HEK293 (cell line): ENCODE measurements at regions not wholly inside any gene's neighbourhood (a gene's known extent, or its start where the extent isn't known, plus 50 kb on each side); places are given as distances from the start of the nearest gene placed in this dataset.

Source experiments
- CTCF ChIA-PET: fragments of 350-600 bp; formaldehyde crosslinking; extraction: SDS; loops from one replicate; lab custom pipeline; 2021; ENCODE audit warnings: antibody characterized with exemption; lab: Yijun Ruan, JAX
- POLR2A ChIA-PET: fragments of 300-600 bp; formaldehyde crosslinking; extraction: SDS; loops from one replicate; lab custom pipeline; 2020; ENCODE audit warnings: antibody characterized with exemption, inconsistent platforms; lab: Yijun Ruan, JAX
- H3K27ac ChIP-seq: fragments of 200-500 bp; sonication (Bioruptor generic); 2 replicates; pipeline ENCODE4 v1.5.1; 2014; ENCODE audit warnings: low read depth, low read length, control low read depth, inconsistent platforms; ENCODE audit errors: extremely low read depth
- H3K36me3 ChIP-seq, 2 experiments: fragments of 200-500 bp in 1 of 2; sonication (Bioruptor generic) in 1 of 2; 1 replicate in 1 of 2; 2 replicates in 1 of 2; pipeline ENCODE4 v1.5.1; 2014 to 2017; ENCODE audit warnings: inconsistent platforms in 2 of 2, low read length in 2 of 2; ENCODE audit not compliant: control insufficient read depth in 2 of 2, insufficient read depth in 1 of 2
- H3K4me1 ChIP-seq: fragments of 200-500 bp; sonication (Bioruptor generic); 2 replicates; pipeline ENCODE4 v1.5.1; 2014; ENCODE audit warnings: mild to moderate bottlenecking, low read length, inconsistent platforms; ENCODE audit not compliant: control insufficient read depth, insufficient read depth
- H3K4me3 ChIP-seq: 2 replicates; pipeline ENCODE4 v1.5.1; 2011; ENCODE audit warnings: low read depth, mild to moderate bottlenecking, control low read depth, low read length, moderate library complexity
- H3K9me3 ChIP-seq: fragments of 200-500 bp; sonication (Bioruptor generic); 2 replicates; pipeline ENCODE4 v1.5.1; 2014; ENCODE audit warnings: low read depth, low read length, inconsistent platforms; ENCODE audit not compliant: control insufficient read depth, insufficient read depth
- FEZF1 ChIP-seq: fragments of 450-650 bp; formaldehyde crosslinking; IDR thresholded peaks from 2 replicates; pipeline ENCODE4 v1.5.1; 2016; ENCODE audit warnings: missing biosample characterization, missing genetic modification characterization
- HOXC10 ChIP-seq: sonication (generic); formaldehyde crosslinking; IDR thresholded peaks from 2 replicates; pipeline ENCODE4 v1.8.1; 2023; ENCODE audit warnings: mild to moderate bottlenecking, missing genetic modification reagents
- MEIS1 ChIP-seq: sonication (generic); formaldehyde crosslinking; IDR thresholded peaks from 2 replicates; pipeline ENCODE4 v1.8.1; 2022; ENCODE audit warnings: missing genetic modification reagents, mild to moderate bottlenecking, borderline replicate concordance
- SCRT1 ChIP-seq: fragments of 450-650 bp; formaldehyde crosslinking; IDR thresholded peaks from 2 replicates; pipeline ENCODE4 v1.5.1; 2016; ENCODE audit warnings: missing biosample characterization, missing genetic modification characterization, borderline replicate concordance
- SETDB1 ChIP-seq: IDR thresholded peaks from one replicate; pipeline ENCODE4 v1.6.1; 2017; ENCODE audit warnings: mild to moderate bottlenecking, low read length, moderate library complexity, mixed read lengths; ENCODE audit not compliant: insufficient read length
- ZBTB17 ChIP-seq: fragments of 450-650 bp; formaldehyde crosslinking; IDR thresholded peaks from 2 replicates; pipeline ENCODE4 v1.5.1; 2016; ENCODE audit warnings: missing biosample characterization, missing genetic modification characterization
- ZBTB20 ChIP-seq: fragments of 450-650 bp; formaldehyde crosslinking; IDR thresholded peaks from 2 replicates; pipeline ENCODE4 v1.5.1; 2016; ENCODE audit warnings: missing biosample characterization, missing genetic modification characterization
- ZNF140 ChIP-seq: fragments of 450-650 bp; formaldehyde crosslinking; IDR thresholded peaks from 2 replicates; pipeline ENCODE4 v1.5.1; 2016; ENCODE audit warnings: missing biosample characterization, missing genetic modification characterization
- ZNF157 ChIP-seq: fragments of 450-650 bp; formaldehyde crosslinking; IDR thresholded peaks from 2 replicates; pipeline ENCODE4 v1.5.1; 2016; ENCODE audit warnings: missing biosample characterization, missing genetic modification characterization
- ZNF19 ChIP-seq: fragments of 450-650 bp; formaldehyde crosslinking; IDR thresholded peaks from 2 replicates; pipeline ENCODE4; 2016; ENCODE audit warnings: missing biosample characterization, missing genetic modification characterization, low read depth
- ZNF266 ChIP-seq: fragments of 450-650 bp; formaldehyde crosslinking; IDR thresholded peaks from 2 replicates; pipeline ENCODE4 v1.5.1; 2016; ENCODE audit warnings: missing biosample characterization, missing genetic modification characterization, low read depth
- ZNF391 ChIP-seq: fragments of 450-650 bp; formaldehyde crosslinking; IDR thresholded peaks from 2 replicates; pipeline ENCODE4 v1.5.1; 2016; ENCODE audit warnings: low read depth, missing biosample characterization, missing genetic modification characterization, borderline replicate concordance
- ZNF423 ChIP-seq: fragments of 450-650 bp; formaldehyde crosslinking; IDR thresholded peaks from 2 replicates; pipeline ENCODE4 v1.5.1; 2016; ENCODE audit warnings: missing biosample characterization, missing genetic modification characterization
- ZNF473 ChIP-seq: fragments of 450-650 bp; formaldehyde crosslinking; IDR thresholded peaks from 2 replicates; pipeline ENCODE4 v1.5.1; 2017; ENCODE audit warnings: missing biosample characterization, missing genetic modification characterization
- ZNF558 ChIP-seq: fragments of 450-650 bp; formaldehyde crosslinking; IDR thresholded peaks from 2 replicates; pipeline ENCODE4 v1.5.1; 2016; ENCODE audit warnings: missing biosample characterization, missing genetic modification characterization
- TF ChIP-seq, protein P1 (sequence below): fragments of 450-650 bp; formaldehyde crosslinking; IDR thresholded peaks from 2 replicates; pipeline ENCODE4 v1.5.1; 2016; ENCODE audit warnings: missing biosample characterization, missing genetic modification characterization
- TF ChIP-seq, protein P2 (sequence below): fragments of 450-650 bp; formaldehyde crosslinking; IDR thresholded peaks from 2 replicates; pipeline ENCODE4 v1.5.0; 2017; ENCODE audit warnings: missing biosample characterization, missing genetic modification characterization, borderline replicate concordance
- TF ChIP-seq, protein P3 (sequence below): fragments of 450-650 bp; formaldehyde crosslinking; IDR thresholded peaks from 2 replicates; pipeline ENCODE4 v1.5.1; 2016; ENCODE audit warnings: missing biosample characterization, missing genetic modification characterization
- TF ChIP-seq, protein P4 (sequence below): fragments of 450-650 bp; formaldehyde crosslinking; IDR thresholded peaks from 2 replicates; pipeline ENCODE4 v1.5.1; 2016; ENCODE audit warnings: missing biosample characterization, missing genetic modification characterization, borderline replicate concordance

DNA sequence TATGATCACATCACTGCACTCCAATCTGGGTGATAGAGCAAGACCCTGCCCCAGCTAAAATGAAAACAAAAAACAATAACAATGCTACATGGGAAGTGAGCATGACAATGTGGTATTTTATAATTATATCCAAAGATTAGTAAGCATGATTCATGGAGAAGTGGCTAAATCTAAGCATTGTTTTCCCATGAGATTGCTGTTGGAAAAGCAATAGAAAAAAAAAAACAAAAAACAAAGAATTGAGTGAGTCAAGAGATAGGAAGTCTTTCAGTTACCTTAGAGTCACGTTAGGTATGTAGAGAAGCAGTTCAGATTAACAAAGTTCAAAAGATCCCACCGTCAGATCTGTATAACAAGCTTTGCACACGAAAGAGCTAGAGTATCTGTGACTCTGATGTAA lies 210.3 kb upstream of the CNTN6 start:
- ChIA-PET POLR2A (no interaction called here), CTCF (no interaction called here)
- H3K4me3 ChIP-seq: no peak overlapping the region
- no peak for TF ChIP-seq FEZF1 (tag by site-specific recombination)
- TF ChIP-seq HOXC10 (CRISPR knock-in tag): no peak
- no peak for TF ChIP-seq MEIS1
- TF ChIP-seq, protein P1, sequence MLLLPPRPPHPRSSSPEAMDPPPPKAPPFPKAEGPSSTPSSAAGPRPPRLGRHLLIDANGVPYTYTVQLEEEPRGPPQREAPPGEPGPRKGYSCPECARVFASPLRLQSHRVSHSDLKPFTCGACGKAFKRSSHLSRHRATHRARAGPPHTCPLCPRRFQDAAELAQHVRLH: no peak
- no peak for TF ChIP-seq ZNF391 (tag by site-specific recombination)
- no peak for TF ChIP-seq SETDB1
- no peak for TF ChIP-seq ZNF140 (tag by site-specific recombination)
- TF ChIP-seq ZNF473: no peak
- TF ChIP-seq SCRT1: no peak
- TF ChIP-seq, protein P2, sequence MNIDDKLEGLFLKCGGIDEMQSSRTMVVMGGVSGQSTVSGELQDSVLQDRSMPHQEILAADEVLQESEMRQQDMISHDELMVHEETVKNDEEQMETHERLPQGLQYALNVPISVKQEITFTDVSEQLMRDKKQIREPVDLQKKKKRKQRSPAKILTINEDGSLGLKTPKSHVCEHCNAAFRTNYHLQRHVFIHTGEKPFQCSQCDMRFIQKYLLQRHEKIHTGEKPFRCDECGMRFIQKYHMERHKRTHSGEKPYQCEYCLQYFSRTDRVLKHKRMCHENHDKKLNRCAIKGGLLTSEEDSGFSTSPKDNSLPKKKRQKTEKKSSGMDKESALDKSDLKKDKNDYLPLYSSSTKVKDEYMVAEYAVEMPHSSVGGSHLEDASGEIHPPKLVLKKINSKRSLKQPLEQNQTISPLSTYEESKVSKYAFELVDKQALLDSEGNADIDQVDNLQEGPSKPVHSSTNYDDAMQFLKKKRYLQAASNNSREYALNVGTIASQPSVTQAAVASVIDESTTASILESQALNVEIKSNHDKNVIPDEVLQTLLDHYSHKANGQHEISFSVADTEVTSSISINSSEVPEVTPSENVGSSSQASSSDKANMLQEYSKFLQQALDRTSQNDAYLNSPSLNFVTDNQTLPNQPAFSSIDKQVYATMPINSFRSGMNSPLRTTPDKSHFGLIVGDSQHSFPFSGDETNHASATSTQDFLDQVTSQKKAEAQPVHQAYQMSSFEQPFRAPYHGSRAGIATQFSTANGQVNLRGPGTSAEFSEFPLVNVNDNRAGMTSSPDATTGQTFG: no peak
- TF ChIP-seq, protein P3, sequence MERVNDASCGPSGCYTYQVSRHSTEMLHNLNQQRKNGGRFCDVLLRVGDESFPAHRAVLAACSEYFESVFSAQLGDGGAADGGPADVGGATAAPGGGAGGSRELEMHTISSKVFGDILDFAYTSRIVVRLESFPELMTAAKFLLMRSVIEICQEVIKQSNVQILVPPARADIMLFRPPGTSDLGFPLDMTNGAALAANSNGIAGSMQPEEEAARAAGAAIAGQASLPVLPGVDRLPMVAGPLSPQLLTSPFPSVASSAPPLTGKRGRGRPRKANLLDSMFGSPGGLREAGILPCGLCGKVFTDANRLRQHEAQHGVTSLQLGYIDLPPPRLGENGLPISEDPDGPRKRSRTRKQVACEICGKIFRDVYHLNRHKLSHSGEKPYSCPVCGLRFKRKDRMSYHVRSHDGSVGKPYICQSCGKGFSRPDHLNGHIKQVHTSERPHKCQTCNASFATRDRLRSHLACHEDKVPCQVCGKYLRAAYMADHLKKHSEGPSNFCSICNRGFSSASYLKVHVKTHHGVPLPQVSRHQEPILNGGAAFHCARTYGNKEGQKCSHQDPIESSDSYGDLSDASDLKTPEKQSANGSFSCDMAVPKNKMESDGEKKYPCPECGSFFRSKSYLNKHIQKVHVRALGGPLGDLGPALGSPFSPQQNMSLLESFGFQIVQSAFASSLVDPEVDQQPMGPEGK (tag by site-specific recombination): no peak
- TF ChIP-seq ZNF558 (tag by site-specific recombination): no peak
- TF ChIP-seq ZNF423 (tag by site-specific recombination): no peak
- TF ChIP-seq ZNF157 (tag by site-specific recombination): no peak
- TF ChIP-seq ZNF19: no peak
- TF ChIP-seq, protein P4, sequence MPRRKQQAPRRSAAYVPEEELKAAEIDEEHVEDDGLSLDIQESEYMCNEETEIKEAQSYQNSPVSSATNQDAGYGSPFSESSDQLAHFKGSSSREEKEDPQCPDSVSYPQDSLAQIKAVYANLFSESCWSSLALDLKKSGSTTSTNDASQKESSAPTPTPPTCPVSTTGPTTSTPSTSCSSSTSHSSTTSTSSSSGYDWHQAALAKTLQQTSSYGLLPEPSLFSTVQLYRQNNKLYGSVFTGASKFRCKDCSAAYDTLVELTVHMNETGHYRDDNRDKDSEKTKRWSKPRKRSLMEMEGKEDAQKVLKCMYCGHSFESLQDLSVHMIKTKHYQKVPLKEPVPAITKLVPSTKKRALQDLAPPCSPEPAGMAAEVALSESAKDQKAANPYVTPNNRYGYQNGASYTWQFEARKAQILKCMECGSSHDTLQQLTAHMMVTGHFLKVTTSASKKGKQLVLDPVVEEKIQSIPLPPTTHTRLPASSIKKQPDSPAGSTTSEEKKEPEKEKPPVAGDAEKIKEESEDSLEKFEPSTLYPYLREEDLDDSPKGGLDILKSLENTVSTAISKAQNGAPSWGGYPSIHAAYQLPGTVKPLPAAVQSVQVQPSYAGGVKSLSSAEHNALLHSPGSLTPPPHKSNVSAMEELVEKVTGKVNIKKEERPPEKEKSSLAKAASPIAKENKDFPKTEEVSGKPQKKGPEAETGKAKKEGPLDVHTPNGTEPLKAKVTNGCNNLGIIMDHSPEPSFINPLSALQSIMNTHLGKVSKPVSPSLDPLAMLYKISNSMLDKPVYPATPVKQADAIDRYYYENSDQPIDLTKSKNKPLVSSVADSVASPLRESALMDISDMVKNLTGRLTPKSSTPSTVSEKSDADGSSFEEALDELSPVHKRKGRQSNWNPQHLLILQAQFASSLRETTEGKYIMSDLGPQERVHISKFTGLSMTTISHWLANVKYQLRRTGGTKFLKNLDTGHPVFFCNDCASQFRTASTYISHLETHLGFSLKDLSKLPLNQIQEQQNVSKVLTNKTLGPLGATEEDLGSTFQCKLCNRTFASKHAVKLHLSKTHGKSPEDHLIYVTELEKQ: no peak
- no peak for TF ChIP-seq ZBTB20
- no peak for TF ChIP-seq ZBTB17 (tag by site-specific recombination)
- no peak for TF ChIP-seq ZNF266 (tag by site-specific recombination)
- no peaks in the 10 kb centered on the region for H3K36me3 ChIP-seq
- H3K9me3 ChIP-seq: no peaks in the 10 kb centered on the region
- H3K27ac ChIP-seq: no peak overlapping the region
- no peaks in the 10 kb centered on the region for H3K4me1 ChIP-seq
